HFF-Myc (cell line): ENCODE measurements at regions not wholly inside any gene's neighbourhood (a gene's known extent, or its start where the extent isn't known, plus 50 kb on each side); places are given as distances from the start of the nearest gene placed in this dataset.

Experiments used
- DNase-seq: peaks from one replicate; pipeline ENCODE4 v3.0.0-alpha.2; 2011; ENCODE audit warnings: low read depth; ENCODE audit errors: extremely low read depth
- H3K4me3 ChIP-seq: replicated peaks from 2 replicates; pipeline ENCODE4 v1.5.1; 2011; ENCODE audit warnings: low read depth, mild to moderate bottlenecking, control low read depth, low read length
- CTCF ChIP-seq: IDR thresholded peaks from 2 replicates; pipeline ENCODE4 v1.5.1; 2012; ENCODE audit warnings: mild to moderate bottlenecking, low read depth, low read length, control low read depth; ENCODE audit errors: missing control alignments

- DNase-seq, result no peak
- no peak for TF ChIP-seq CTCF
- H3K4me3 ChIP-seq, result no peak overlapping the region
Measured at GRCh38 chr2:53312721-53313120, 454.9 kb upstream of the CHAC2 start.

- no peak overlapping the region for H3K4me3 ChIP-seq
- no peak for TF ChIP-seq CTCF
- DNase-seq, result no peak
Measured at GRCh38 chr2:53312181-53312580, 455.4 kb upstream of the CHAC2 start.

- no peak overlapping the region for H3K4me3 ChIP-seq
- no peak for DNase-seq
- no peak for TF ChIP-seq CTCF
Measured at GRCh38 chr2:53303012-53303578, 464.5 kb upstream of the CHAC2 start.

GRCh38 chr2:53302455-53302854, 465.1 kb upstream of the CHAC2 start:
- no peak for DNase-seq
- no peak overlapping the region for H3K4me3 ChIP-seq
- no peak for TF ChIP-seq CTCF

- TF ChIP-seq CTCF, result no peak
- no peak overlapping the region for H3K4me3 ChIP-seq
- DNase-seq, result no peak
Measured at GRCh38 chr2:53289309-53290006, 478.1 kb upstream of the CHAC2 start.

GRCh38 chr2:53286345-53286744, 481.3 kb upstream of the CHAC2 start:
- no peak for DNase-seq
- no peak for TF ChIP-seq CTCF
- H3K4me3 ChIP-seq, result no peak overlapping the region
